ENCODE measurements at regions not wholly inside any gene's neighbourhood (a gene's known extent, or its start where the extent isn't known, plus 50 kb on each side); places are given as distances from the start of the nearest gene placed in this dataset.

GRCh38 chr10:3469639-3470020 is 297.0 kb upstream of the PITRM1 start:
- TF ChIP-seq CTCF (conservative IDR thresholded peaks at IDR 0.05; ENCODE audit: low read depth, low read length) (no peak), EZH2 (IDR thresholded peaks at IDR 0.05; ENCODE audit: low read length, unreplicated experiment) (no peak)

All from PC-3 (cell line).